ENCODE measurements at regions not wholly inside any gene's neighbourhood (a gene's known extent, or its start where the extent isn't known, plus 50 kb on each side); places are given as distances from the start of the nearest gene placed in this dataset.

- TF ChIP-seq CTCF (IDR thresholded peaks at IDR 0.05) (no peak), EZH2 (IDR thresholded peaks at IDR 0.05) (no peak), EZH2phosphoT487 (IDR thresholded peaks at IDR 0.05) (no peak)
Measured at GRCh38 chr5:85017261-85017660, 632.6 kb upstream of the EDIL3 start.

Data from neural progenitor cell (in vitro differentiated cells).